ENCODE measurements at regions not wholly inside any gene's neighbourhood (a gene's known extent, or its start where the extent isn't known, plus 50 kb on each side); places are given as distances from the start of the nearest gene placed in this dataset.

DNA sequence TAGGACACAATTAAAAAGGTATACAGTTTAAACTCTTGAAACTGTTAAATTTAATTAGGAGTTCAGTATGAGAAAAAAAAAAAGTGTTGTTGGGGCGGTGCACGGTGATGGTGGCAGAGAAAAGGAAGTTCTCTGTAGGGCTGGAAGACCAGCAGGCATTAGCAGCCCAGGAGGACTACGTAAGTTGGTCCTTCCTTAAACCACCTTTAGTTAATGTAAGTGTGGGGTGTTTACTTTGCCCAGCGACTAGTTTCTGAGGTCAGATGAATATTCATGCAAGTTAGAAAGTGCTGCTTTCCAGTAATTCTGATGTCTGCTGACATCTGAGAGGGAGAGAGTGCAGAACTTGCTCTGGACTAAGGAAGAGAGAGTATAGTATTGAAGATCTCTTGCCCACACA, 54.9 kb downstream of the NKX2-1 start:
- intact Hi-C loops (cut with micrococcal nuclease) = no loop called here

GRCh38 chr14:36462890-36463289, 57.1 kb downstream of the NKX2-1 start:
- H3K27me3 Mint-ChIP-seq = peaks cover 3% of the 10 kb centered on the region

More for the DNA sequence above, 54.9 kb downstream of the NKX2-1 start:
- Mint-ChIP-seq H3K36me3 (ENCODE audit: low read depth) (no peaks in the 10 kb centered on the region), H3K27me3 (peaks cover 3% of the 10 kb centered on the region), H3K9me3 (no peaks in the 10 kb centered on the region), H3K27ac (no peak overlapping the region), H3K4me3 (no peak overlapping the region), H3K4me1 (no peaks in the 10 kb centered on the region)
- DNase-seq = no peak

GRCh38 chr14:36455241-36455627, 64.8 kb downstream of the NKX2-1 start:
- intact Hi-C loops (cut with micrococcal nuclease) = no loop called here
- Mint-ChIP-seq H3K4me1 (no peaks in the 10 kb centered on the region), H3K4me3 (no peak overlapping the region), H3K9me3 (no peaks in the 10 kb centered on the region), H3K27me3 (peaks cover 3% of the 10 kb centered on the region), H3K36me3 (ENCODE audit: low read depth) (no peaks in the 10 kb centered on the region), H3K27ac (no peak overlapping the region)
- DNase-seq = no peak

More at GRCh38 chr14:36462890-36463289, 57.1 kb downstream of the NKX2-1 start:
- Mint-ChIP-seq H3K4me3 (no peak overlapping the region), H3K27ac (no peak overlapping the region), H3K4me1 (no peaks in the 10 kb centered on the region), H3K36me3 (ENCODE audit: low read depth) (no peaks in the 10 kb centered on the region), H3K9me3 (no peaks in the 10 kb centered on the region)
- DNase-seq = no peak
- intact Hi-C loops (cut with micrococcal nuclease) = no loop called here

DNA sequence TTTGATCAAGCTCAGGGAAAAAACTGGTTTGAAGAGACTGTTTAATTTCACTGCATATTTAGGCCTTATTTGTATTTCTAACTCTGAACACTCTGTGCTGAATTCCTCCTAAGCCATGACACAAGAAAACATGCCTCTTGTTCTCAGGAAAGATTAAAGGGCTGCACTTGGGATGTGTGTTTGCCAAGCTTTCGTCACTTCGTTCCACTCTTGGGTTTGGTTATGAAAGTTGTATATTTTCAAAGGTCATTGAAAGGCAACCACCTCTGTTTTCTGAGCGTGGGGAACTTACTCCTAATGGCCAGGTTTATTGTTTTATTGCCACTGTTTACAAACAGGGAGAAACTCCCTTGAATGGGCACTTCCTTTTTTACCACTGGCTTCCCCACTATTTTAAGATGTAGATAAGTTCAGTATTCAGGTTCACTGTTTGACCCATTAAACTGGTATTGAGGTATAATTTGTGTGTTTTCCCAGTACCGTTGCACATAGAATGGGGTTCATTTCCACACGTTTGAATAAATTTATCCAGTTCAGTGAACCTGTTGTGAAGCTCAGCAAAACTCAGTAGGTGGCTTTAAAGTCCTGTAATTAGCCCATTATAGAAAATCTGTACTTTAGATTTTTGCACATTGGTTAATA, 65.3 kb downstream of the NKX2-1 start:
- intact Hi-C loops (cut with micrococcal nuclease) = no loop called here
- Mint-ChIP-seq H3K9me3 (no peaks in the 10 kb centered on the region), H3K27me3 (peaks cover 3% of the 10 kb centered on the region), H3K36me3 (ENCODE audit: low read depth) (no peaks in the 10 kb centered on the region), H3K4me3 (no peak overlapping the region), H3K4me1 (no peaks in the 10 kb centered on the region), H3K27ac (no peak overlapping the region)
- DNase-seq = peak; percentile 18

DNA sequence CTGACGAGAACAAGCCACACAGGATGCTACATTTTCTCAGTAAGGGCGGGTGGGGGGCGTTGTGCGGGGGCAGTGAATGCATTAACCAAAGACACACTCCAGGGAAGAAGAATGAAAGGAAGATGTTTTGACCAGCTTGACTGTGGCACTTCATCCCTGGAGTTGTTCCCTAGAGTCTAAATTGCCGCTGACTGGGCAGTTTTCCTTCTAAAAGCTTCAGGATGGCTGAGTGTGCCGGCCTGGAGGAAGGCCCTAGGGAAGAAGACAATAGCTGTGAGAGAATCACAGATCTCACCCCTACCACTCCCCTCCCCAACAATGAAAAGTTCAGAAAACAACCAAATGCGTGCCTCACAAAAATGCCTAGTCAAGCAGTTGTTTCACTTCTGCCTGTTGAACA, 67.2 kb downstream of the NKX2-1 start:
- H3K4me1 Mint-ChIP-seq = no peaks in the 10 kb centered on the region
- no peak overlapping the region for H3K4me3 Mint-ChIP-seq
- no peaks in the 10 kb centered on the region for H3K36me3 Mint-ChIP-seq (ENCODE audit: low read depth)
- no peak overlapping the region for H3K27ac Mint-ChIP-seq
- H3K9me3 Mint-ChIP-seq = no peaks in the 10 kb centered on the region
- DNase-seq = peak; percentile 29
- H3K27me3 Mint-ChIP-seq = peaks cover 3% of the 10 kb centered on the region
- intact Hi-C loops (cut with micrococcal nuclease) = no loop called here

- Mint-ChIP-seq H3K9me3 (no peaks in the 10 kb centered on the region), H3K27me3 (peaks cover 3% of the 10 kb centered on the region), H3K36me3 (ENCODE audit: low read depth) (no peaks in the 10 kb centered on the region), H3K4me1 (no peaks in the 10 kb centered on the region), H3K27ac (no peak overlapping the region), H3K4me3 (no peak overlapping the region)
- intact Hi-C loops (cut with micrococcal nuclease) = no loop called here
- DNase-seq = peak; percentile 19
Measured at GRCh38 chr14:36451310-36452065, 68.5 kb downstream of the NKX2-1 start.

- Mint-ChIP-seq H3K9me3 (no peaks in the 10 kb centered on the region), H3K36me3 (ENCODE audit: low read depth) (no peaks in the 10 kb centered on the region), H3K27ac (no peak overlapping the region), H3K4me1 (no peaks in the 10 kb centered on the region), H3K27me3 (peaks cover 4% of the 10 kb centered on the region), H3K4me3 (no peak overlapping the region)
- intact Hi-C loops (cut with micrococcal nuclease) = no loop called here
- DNase-seq = no peak
Measured at GRCh38 chr14:36450550-36450949, 69.5 kb downstream of the NKX2-1 start.

- Mint-ChIP-seq H3K27ac (no peak overlapping the region), H3K4me3 (no peak overlapping the region), H3K27me3 (peaks cover 4% of the 10 kb centered on the region), H3K36me3 (ENCODE audit: low read depth) (no peaks in the 10 kb centered on the region), H3K4me1 (no peaks in the 10 kb centered on the region), H3K9me3 (no peaks in the 10 kb centered on the region)
- intact Hi-C loops (cut with micrococcal nuclease) = no loop called here
- no peak for DNase-seq
Measured at GRCh38 chr14:36449903-36450302, 70.1 kb downstream of the NKX2-1 start.

- Mint-ChIP-seq H3K4me3 (no peak overlapping the region), H3K27ac (no peak overlapping the region), H3K9me3 (no peaks in the 10 kb centered on the region), H3K27me3 (peaks cover 17% of the 10 kb centered on the region), H3K36me3 (ENCODE audit: low read depth) (no peaks in the 10 kb centered on the region), H3K4me1 (no peaks in the 10 kb centered on the region)
- DNase-seq = no peak
- intact Hi-C loops (cut with micrococcal nuclease) = no loop called here
Measured at GRCh38 chr14:36443374-36443773, 76.7 kb downstream of the NKX2-1 start.

DNA sequence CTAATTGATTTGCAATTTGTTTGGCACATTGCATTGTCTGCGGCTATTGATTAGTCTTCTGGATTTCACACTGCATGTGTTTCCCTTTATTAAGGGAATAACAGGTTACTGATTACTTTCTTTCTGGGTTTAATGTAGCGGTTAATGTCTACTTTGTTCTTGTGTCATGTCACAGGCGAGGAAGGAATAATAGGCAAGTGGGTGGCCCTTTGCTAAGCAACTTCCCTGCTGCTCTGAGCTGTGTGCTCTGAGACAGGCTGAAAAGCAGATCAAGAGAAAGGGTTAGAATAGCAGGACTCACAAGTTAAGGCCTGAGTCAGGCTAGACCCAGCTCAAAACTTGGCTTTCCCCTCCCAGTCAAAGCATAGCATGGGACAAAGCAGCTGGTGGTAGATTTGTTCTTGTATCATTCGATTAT, 77.2 kb downstream of the NKX2-1 start:
- H3K4me3 Mint-ChIP-seq = no peak overlapping the region
- intact Hi-C loops (cut with micrococcal nuclease) = no loop called here
- H3K27me3 Mint-ChIP-seq = peaks cover 19% of the 10 kb centered on the region
- H3K27ac Mint-ChIP-seq = no peak overlapping the region
- DNase-seq = no peak
- no peaks in the 10 kb centered on the region for H3K4me1 Mint-ChIP-seq
- H3K9me3 Mint-ChIP-seq = no peaks in the 10 kb centered on the region
- H3K36me3 Mint-ChIP-seq (ENCODE audit: low read depth) = no peaks in the 10 kb centered on the region

DNA sequence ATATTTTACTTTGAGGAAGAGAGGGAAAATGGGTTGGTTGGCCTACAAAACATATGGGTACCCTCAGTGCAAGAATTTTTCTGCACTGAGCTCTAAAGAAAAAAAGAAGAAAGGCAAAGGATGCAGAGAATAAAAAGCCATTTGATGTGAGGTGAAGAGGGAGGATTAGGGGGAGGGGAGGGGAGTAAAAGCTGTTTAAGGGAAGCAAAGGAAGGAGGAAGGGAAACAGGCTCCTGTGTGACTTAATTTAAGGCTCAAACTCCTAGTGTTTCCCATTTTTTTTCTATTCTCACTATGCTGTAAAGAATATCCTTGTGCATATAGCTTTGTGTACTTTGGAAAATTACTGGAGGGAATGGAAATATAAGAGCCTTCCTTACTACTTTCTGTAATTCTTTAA, 78.7 kb downstream of the NKX2-1 start:
- intact Hi-C loops (cut with micrococcal nuclease) = no loop called here
- H3K9me3 Mint-ChIP-seq = no peaks in the 10 kb centered on the region
- no peak overlapping the region for H3K4me3 Mint-ChIP-seq
- no peak for DNase-seq
- peaks cover 19% of the 10 kb centered on the region for H3K27me3 Mint-ChIP-seq
- no peaks in the 10 kb centered on the region for H3K36me3 Mint-ChIP-seq (ENCODE audit: low read depth)
- H3K27ac Mint-ChIP-seq = no peak overlapping the region
- H3K4me1 Mint-ChIP-seq = no peaks in the 10 kb centered on the region

DNA sequence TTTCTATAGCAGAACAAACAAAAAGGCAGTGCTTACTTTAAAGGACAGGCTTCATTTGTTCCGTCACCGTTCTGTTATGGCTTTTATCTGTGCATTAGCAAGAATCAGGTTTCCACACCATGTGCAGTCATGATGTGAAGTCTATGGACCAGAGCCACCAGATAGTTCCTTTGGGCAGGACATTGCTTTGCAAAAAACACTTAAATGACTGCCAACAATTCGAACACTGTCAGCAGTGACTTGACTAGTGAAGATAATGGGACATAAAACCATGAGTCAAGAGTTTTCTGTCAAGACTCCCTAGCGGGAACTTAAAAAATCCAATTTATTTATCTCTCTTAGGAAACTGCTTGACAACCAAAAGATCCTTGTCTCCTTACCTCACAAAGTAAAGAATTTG, 80.3 kb downstream of the NKX2-1 start:
- peaks cover 17% of the 10 kb centered on the region for H3K27me3 Mint-ChIP-seq
- intact Hi-C loops (cut with micrococcal nuclease) = no loop called here
- H3K36me3 Mint-ChIP-seq (ENCODE audit: low read depth) = no peaks in the 10 kb centered on the region
- no peak overlapping the region for H3K4me3 Mint-ChIP-seq
- no peak overlapping the region for H3K27ac Mint-ChIP-seq
- no peak for DNase-seq
- no peaks in the 10 kb centered on the region for H3K4me1 Mint-ChIP-seq
- H3K9me3 Mint-ChIP-seq = no peaks in the 10 kb centered on the region

GRCh38 chr14:36438883-36439282, 81.1 kb downstream of the NKX2-1 start:
- no peak for DNase-seq
- H3K4me1 Mint-ChIP-seq = no peaks in the 10 kb centered on the region
- H3K36me3 Mint-ChIP-seq (ENCODE audit: low read depth) = no peaks in the 10 kb centered on the region
- no peak overlapping the region for H3K27ac Mint-ChIP-seq
- H3K27me3 Mint-ChIP-seq = peaks cover 17% of the 10 kb centered on the region
- no peaks in the 10 kb centered on the region for H3K9me3 Mint-ChIP-seq
- no peak overlapping the region for H3K4me3 Mint-ChIP-seq
- intact Hi-C loops (cut with micrococcal nuclease) = no loop called here

DNA sequence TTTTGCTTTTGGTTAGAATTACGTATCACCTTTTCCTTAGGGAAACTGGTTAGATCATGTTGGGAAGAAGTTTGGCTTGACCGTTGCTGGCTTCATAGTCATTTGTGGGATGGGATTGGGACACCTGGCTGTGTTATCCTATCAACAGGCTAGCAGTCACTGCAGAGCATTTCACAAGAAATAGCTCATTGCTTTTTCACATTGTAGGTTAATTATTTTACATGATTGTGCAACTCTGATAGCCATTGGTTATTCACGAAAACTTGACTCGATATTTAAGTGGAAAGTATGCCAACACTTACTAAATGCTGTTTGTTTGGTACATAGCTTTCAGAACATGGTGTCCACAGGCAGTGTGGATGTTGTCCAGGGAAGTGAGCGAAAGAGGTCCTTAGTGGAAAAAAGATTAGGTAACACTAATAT, 89.4 kb downstream of the NKX2-1 start:
- DNase-seq = no peak
- H3K27ac Mint-ChIP-seq = no peak overlapping the region
- H3K36me3 Mint-ChIP-seq (ENCODE audit: low read depth) = no peaks in the 10 kb centered on the region
- no peaks in the 10 kb centered on the region for H3K27me3 Mint-ChIP-seq
- H3K4me1 Mint-ChIP-seq = no peaks in the 10 kb centered on the region
- intact Hi-C loops (cut with micrococcal nuclease) = no loop called here
- H3K9me3 Mint-ChIP-seq = no peaks in the 10 kb centered on the region
- no peak overlapping the region for H3K4me3 Mint-ChIP-seq

GRCh38 chr14:36430169-36430568, 89.9 kb downstream of the NKX2-1 start:
- Mint-ChIP-seq H3K4me1 (no peaks in the 10 kb centered on the region), H3K27me3 (no peaks in the 10 kb centered on the region), H3K27ac (no peak overlapping the region), H3K4me3 (no peak overlapping the region), H3K36me3 (ENCODE audit: low read depth) (no peaks in the 10 kb centered on the region), H3K9me3 (no peaks in the 10 kb centered on the region)
- intact Hi-C loops (cut with micrococcal nuclease) = no loop called here
- no peak for DNase-seq

Data from activated CD4-positive, alpha-beta T cell treated with anti-CD3 and anti-CD28 coated beads, Interleukin-2, amount 10 ng/mL, durations not matched to agents 24 days and 14 days (primary cell).